ENCODE measurements at regions not wholly inside any gene's neighbourhood (a gene's known extent, or its start where the extent isn't known, plus 50 kb on each side); places are given as distances from the start of the nearest gene placed in this dataset.

DNA sequence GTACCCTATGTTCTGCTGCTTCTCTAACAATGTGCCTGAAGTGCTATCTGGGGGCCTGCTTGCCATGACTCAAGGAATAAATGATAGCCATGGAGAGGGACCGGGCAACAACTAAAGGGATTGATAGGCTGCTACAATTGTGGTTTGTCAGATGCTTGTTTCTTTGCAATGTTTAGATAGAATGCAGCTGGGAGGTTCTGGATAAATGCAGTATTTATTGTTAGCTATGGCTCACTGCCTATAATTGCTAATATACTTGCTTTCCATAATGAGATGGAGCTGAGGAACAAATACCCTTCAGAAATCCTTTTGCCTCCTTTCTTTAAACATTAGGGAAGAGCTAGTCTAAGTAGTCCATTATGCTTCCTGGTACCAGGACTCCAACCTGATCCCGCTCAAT is 575.2 kb upstream of the SYNCRIP start:
- no peaks in the 10 kb centered on the region for H3K9me3 ChIP-seq (ENCODE audit: insufficient read depth, low read length, severe bottlenecking)
- no peak overlapping the region for H2AFZ ChIP-seq (ENCODE audit: low read depth, low read length)
- no peaks in the 10 kb centered on the region for H3K27me3 ChIP-seq (ENCODE audit: insufficient read depth, low read length, poor library complexity)
- no peak for TF ChIP-seq EZH2 (IDR thresholded peaks at IDR 0.05; ENCODE audit: borderline replicate concordance, low read depth, low read length, severe bottlenecking)
- TF ChIP-seq, protein P1, sequence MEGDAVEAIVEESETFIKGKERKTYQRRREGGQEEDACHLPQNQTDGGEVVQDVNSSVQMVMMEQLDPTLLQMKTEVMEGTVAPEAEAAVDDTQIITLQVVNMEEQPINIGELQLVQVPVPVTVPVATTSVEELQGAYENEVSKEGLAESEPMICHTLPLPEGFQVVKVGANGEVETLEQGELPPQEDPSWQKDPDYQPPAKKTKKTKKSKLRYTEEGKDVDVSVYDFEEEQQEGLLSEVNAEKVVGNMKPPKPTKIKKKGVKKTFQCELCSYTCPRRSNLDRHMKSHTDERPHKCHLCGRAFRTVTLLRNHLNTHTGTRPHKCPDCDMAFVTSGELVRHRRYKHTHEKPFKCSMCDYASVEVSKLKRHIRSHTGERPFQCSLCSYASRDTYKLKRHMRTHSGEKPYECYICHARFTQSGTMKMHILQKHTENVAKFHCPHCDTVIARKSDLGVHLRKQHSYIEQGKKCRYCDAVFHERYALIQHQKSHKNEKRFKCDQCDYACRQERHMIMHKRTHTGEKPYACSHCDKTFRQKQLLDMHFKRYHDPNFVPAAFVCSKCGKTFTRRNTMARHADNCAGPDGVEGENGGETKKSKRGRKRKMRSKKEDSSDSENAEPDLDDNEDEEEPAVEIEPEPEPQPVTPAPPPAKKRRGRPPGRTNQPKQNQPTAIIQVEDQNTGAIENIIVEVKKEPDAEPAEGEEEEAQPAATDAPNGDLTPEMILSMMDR (IDR thresholded peaks at IDR 0.05; ENCODE audit: borderline replicate concordance, extremely low read depth, low read length, poor library complexity, severe bottlenecking) = no peak
- DNase-seq (no peak), ATAC-seq (ENCODE audit: insufficient read depth, low read depth) (no peak)
- H3K4me2 ChIP-seq (ENCODE audit: insufficient read depth, low read length) = no peak overlapping the region
- no peak overlapping the region for H3K4me3 ChIP-seq (ENCODE audit: low read depth in 1 of 2, low read length in 2 of 2)
- H3K9ac ChIP-seq (ENCODE audit: low read depth, low read length) = no peak overlapping the region
- H3K36me3 ChIP-seq (ENCODE audit: insufficient read depth, low read length) = no peaks in the 10 kb centered on the region
- H4K20me1 ChIP-seq (ENCODE audit: insufficient read depth, low read length) = no peaks in the 10 kb centered on the region
- H3K27ac ChIP-seq (ENCODE audit: low read length) = no peak overlapping the region
- no peaks in the 10 kb centered on the region for H3K4me1 ChIP-seq (ENCODE audit: insufficient read depth, low read length)
- H3K79me2 ChIP-seq (ENCODE audit: insufficient read depth, low read length) = no peaks in the 10 kb centered on the region

DNA sequence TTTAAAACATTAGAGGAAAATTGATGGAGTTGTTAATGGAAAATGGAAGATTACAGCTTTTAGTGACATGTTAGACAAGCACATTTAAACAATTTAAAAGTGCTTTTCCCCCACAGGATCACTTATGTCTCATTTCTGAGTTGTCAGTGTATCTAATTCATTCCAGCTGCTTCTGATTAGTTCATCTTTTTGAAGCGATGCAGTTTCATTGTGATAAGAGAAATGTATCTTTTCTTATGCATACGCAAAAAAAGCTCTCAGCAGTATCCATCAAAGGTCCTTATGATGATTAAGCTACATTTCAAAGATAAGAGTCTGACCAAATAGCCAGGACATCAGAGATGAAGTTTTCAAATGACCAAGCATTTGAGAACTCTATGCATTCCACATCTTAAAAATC is 572.6 kb upstream of the SYNCRIP start:
- Histone ChIP-seq H3K4me2 (ENCODE audit: insufficient read depth, low read length) (no peak overlapping the region), H3K9ac (ENCODE audit: low read depth, low read length) (no peak overlapping the region), H3K4me3 (ENCODE audit: low read depth in 1 of 2, low read length in 2 of 2) (no peak overlapping the region), H2AFZ (ENCODE audit: low read depth, low read length) (no peak overlapping the region), H3K4me1 (ENCODE audit: insufficient read depth, low read length) (no peaks in the 10 kb centered on the region), H3K36me3 (ENCODE audit: insufficient read depth, low read length) (no peaks in the 10 kb centered on the region), H4K20me1 (ENCODE audit: insufficient read depth, low read length) (no peaks in the 10 kb centered on the region), H3K27ac (ENCODE audit: low read length) (no peak overlapping the region), H3K27me3 (ENCODE audit: insufficient read depth, low read length, poor library complexity) (no peaks in the 10 kb centered on the region), H3K9me3 (ENCODE audit: insufficient read depth, low read length, severe bottlenecking) (no peaks in the 10 kb centered on the region), H3K79me2 (ENCODE audit: insufficient read depth, low read length) (no peaks in the 10 kb centered on the region)
- no peak for TF ChIP-seq EZH2 (IDR thresholded peaks at IDR 0.05; ENCODE audit: borderline replicate concordance, low read depth, low read length, severe bottlenecking)
- TF ChIP-seq, protein P1 (IDR thresholded peaks at IDR 0.05; ENCODE audit: borderline replicate concordance, extremely low read depth, low read length, poor library complexity, severe bottlenecking) = no peak
- ATAC-seq (ENCODE audit: insufficient read depth, low read depth) (no peak), DNase-seq (no peak)

DNA sequence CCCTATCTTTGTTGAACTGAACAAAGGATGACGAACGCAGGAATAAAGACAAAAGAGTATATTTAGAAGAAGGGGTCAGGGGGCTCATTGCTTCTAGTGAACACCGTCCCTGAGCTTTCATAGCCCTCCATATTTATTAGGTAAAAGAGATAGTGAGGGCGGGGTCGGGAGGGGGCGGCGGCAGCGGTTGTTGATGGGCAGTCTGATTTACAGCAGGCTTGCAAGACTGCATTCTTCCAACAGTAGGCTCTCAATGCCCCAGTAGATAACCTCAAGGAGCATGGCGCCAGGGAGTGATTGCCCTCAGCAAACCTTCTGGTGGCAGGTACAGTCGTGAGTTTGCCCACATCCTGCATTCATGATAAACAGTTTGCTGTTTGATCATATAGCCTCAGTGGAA is 563.3 kb upstream of the SYNCRIP start:
- no peaks in the 10 kb centered on the region for H3K79me2 ChIP-seq (ENCODE audit: insufficient read depth, low read length)
- TF ChIP-seq, protein P1 (IDR thresholded peaks at IDR 0.05; ENCODE audit: borderline replicate concordance, extremely low read depth, low read length, poor library complexity, severe bottlenecking) = no peak
- no peak for TF ChIP-seq EZH2 (IDR thresholded peaks at IDR 0.05; ENCODE audit: borderline replicate concordance, low read depth, low read length, severe bottlenecking)

DNA sequence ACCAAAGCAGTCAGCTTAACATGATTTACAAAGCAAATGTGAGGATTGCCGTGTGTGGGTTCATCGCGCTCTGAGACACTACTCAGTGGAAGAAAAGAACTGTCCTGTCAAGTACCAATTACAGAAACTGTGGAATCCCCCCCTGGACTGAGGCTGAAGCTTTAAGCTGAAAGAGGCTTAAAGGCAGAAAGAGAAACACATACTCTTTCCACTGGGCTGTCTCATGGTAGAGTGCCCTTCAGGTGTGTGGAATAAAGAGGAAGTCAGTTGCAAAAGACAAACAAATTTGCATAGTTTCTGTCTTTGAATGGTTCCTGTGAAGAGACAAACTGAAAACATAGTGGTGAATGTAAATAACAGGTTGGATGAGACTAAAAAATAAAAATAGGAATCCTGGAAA is 560.4 kb upstream of the SYNCRIP start:
- no peaks in the 10 kb centered on the region for H4K20me1 ChIP-seq (ENCODE audit: insufficient read depth, low read length)
- TF ChIP-seq, protein P1 (IDR thresholded peaks at IDR 0.05; ENCODE audit: borderline replicate concordance, extremely low read depth, low read length, poor library complexity, severe bottlenecking) = no peak
- no peak for TF ChIP-seq EZH2 (IDR thresholded peaks at IDR 0.05; ENCODE audit: borderline replicate concordance, low read depth, low read length, severe bottlenecking)
- H3K27ac ChIP-seq (ENCODE audit: low read length) = no peak overlapping the region
- no peaks in the 10 kb centered on the region for H3K36me3 ChIP-seq (ENCODE audit: insufficient read depth, low read length)
- H3K4me1 ChIP-seq (ENCODE audit: insufficient read depth, low read length) = no peaks in the 10 kb centered on the region
- H2AFZ ChIP-seq (ENCODE audit: low read depth, low read length) = no peak overlapping the region
- H3K9ac ChIP-seq (ENCODE audit: low read depth, low read length) = no peak overlapping the region
- DNase-seq (no peak), ATAC-seq (ENCODE audit: insufficient read depth, low read depth) (no peak)
- no peak overlapping the region for H3K4me2 ChIP-seq (ENCODE audit: insufficient read depth, low read length)
- no peaks in the 10 kb centered on the region for H3K79me2 ChIP-seq (ENCODE audit: insufficient read depth, low read length)
- H3K4me3 ChIP-seq (ENCODE audit: low read depth in 1 of 2, low read length in 2 of 2) = no peak overlapping the region
- H3K9me3 ChIP-seq (ENCODE audit: insufficient read depth, low read length, severe bottlenecking) = no peaks in the 10 kb centered on the region
- no peaks in the 10 kb centered on the region for H3K27me3 ChIP-seq (ENCODE audit: insufficient read depth, low read length, poor library complexity)

More for the DNA sequence above, 563.3 kb upstream of the SYNCRIP start:
- H3K9ac ChIP-seq (ENCODE audit: low read depth, low read length) = no peak overlapping the region
- no peaks in the 10 kb centered on the region for H3K4me1 ChIP-seq (ENCODE audit: insufficient read depth, low read length)
- no peak overlapping the region for H3K27ac ChIP-seq (ENCODE audit: low read length)
- H4K20me1 ChIP-seq (ENCODE audit: insufficient read depth, low read length) = no peaks in the 10 kb centered on the region
- H3K4me3 ChIP-seq (ENCODE audit: low read depth in 1 of 2, low read length in 2 of 2) = no peak overlapping the region
- no peak overlapping the region for H3K4me2 ChIP-seq (ENCODE audit: insufficient read depth, low read length)
- no peak overlapping the region for H2AFZ ChIP-seq (ENCODE audit: low read depth, low read length)
- ATAC-seq (ENCODE audit: insufficient read depth, low read depth) = no peak
- DNase-seq = no peak
- no peaks in the 10 kb centered on the region for H3K27me3 ChIP-seq (ENCODE audit: insufficient read depth, low read length, poor library complexity)
- no peaks in the 10 kb centered on the region for H3K36me3 ChIP-seq (ENCODE audit: insufficient read depth, low read length)
- no peaks in the 10 kb centered on the region for H3K9me3 ChIP-seq (ENCODE audit: insufficient read depth, low read length, severe bottlenecking)
